Fibroblast of lung (primary cell): ENCODE measurements at regions not wholly inside any gene's neighbourhood (a gene's known extent, or its start where the extent isn't known, plus 50 kb on each side); places are given as distances from the start of the nearest gene placed in this dataset.
A peak's percentile ranks its signal among the peaks of the same experiment; 100 is the strongest.

Experiments used
- DNase-seq, 2 donors: peaks; one replicate each; pipeline versions ENCODE4 v3.0.0 to v3.0.0-alpha.2; 2010; ENCODE audit warnings: low read depth in 2 of 2
- H2AFZ ChIP-seq: 2 replicates; pipeline ENCODE4 v1.5.1; 2012; ENCODE audit warnings: low read length, control low read depth, inconsistent platforms
- H3K27ac ChIP-seq: 2 replicates; pipeline ENCODE4 v1.5.1; 2011; ENCODE audit warnings: low read length, control low read depth; ENCODE audit not compliant: insufficient read depth
- H3K27me3 ChIP-seq: 2 replicates; pipeline ENCODE4 v1.5.1; 2011; ENCODE audit warnings: mild to moderate bottlenecking, low read length; ENCODE audit not compliant: control insufficient read depth, insufficient read depth
- H3K36me3 ChIP-seq: 2 replicates; pipeline ENCODE4 v1.5.1; 2011; ENCODE audit warnings: low read length; ENCODE audit not compliant: control insufficient read depth, insufficient read depth
- H3K4me1 ChIP-seq: 2 replicates; pipeline ENCODE4 v1.5.1; 2011; ENCODE audit warnings: low read length; ENCODE audit not compliant: control insufficient read depth, insufficient read depth; ENCODE audit errors: extremely low read depth
- H3K4me2 ChIP-seq: 2 replicates; pipeline ENCODE4 v1.5.1; 2011; ENCODE audit warnings: low read length, control low read depth; ENCODE audit not compliant: insufficient read depth; ENCODE audit errors: extremely low read depth
- H3K4me3 ChIP-seq, 4 experiments: fragments of 200-600 bp in 1 of 4; sonication (generic) in 1 of 4; replicated peaks in 1 of 4; 2 replicates each; pipeline ENCODE4 v1.5.1; 2011 to 2016; ENCODE audit warnings: low read length in 4 of 4, low read depth in 3 of 4, mild to moderate bottlenecking in 3 of 4, control low read depth in 2 of 4, inconsistent platforms in 1 of 4, mixed read lengths in 1 of 4; ENCODE audit not compliant: insufficient read depth in 1 of 4; ENCODE audit errors: control extremely low read depth in 1 of 4
- H3K79me2 ChIP-seq: 2 replicates; pipeline ENCODE4 v1.5.1; 2012; ENCODE audit warnings: mild to moderate bottlenecking, low read length, inconsistent platforms; ENCODE audit not compliant: control insufficient read depth, insufficient read depth
- H3K9ac ChIP-seq: 2 replicates; pipeline ENCODE4 v1.5.1; 2011; ENCODE audit warnings: mild to moderate bottlenecking, low read length, control low read depth; ENCODE audit not compliant: insufficient read depth
- H3K9me3 ChIP-seq: 2 replicates; pipeline ENCODE4 v1.5.1; 2012; ENCODE audit warnings: low read depth, low read length; ENCODE audit not compliant: control insufficient read depth, insufficient read depth
- H4K20me1 ChIP-seq: 2 replicates; pipeline ENCODE4 v1.5.1; 2011; ENCODE audit warnings: low read length; ENCODE audit not compliant: control insufficient read depth, insufficient read depth; ENCODE audit errors: extremely low read depth
- CTCF ChIP-seq, 2 donors: IDR thresholded peaks in 1 of 2; conservative IDR thresholded peaks in 1 of 2; 1 replicate in 1 of 2; 2 replicates in 1 of 2; pipeline ENCODE4 v1.5.1; 2011 to 2012; ENCODE audit warnings: low read length in 2 of 2, control low read depth in 1 of 2, inconsistent platforms in 1 of 2, low read depth in 1 of 2, mild to moderate bottlenecking in 1 of 2
- EZH2 ChIP-seq: IDR thresholded peaks from 2 replicates; pipeline ENCODE4 v1.5.1; 2012; ENCODE audit warnings: low read length, control low read depth, mild to moderate bottlenecking; ENCODE audit errors: missing control alignments

GRCh38 chr6:48550603-48551002 is 439.6 kb upstream of the PTCHD4 start:
- H4K20me1 ChIP-seq = no peaks in the 10 kb centered on the region
- no peak overlapping the region for H3K9ac ChIP-seq
- no peaks in the 10 kb centered on the region for H3K9me3 ChIP-seq
- no peak overlapping the region for H2AFZ ChIP-seq
- DNase-seq = no peak
- H3K79me2 ChIP-seq = no peaks in the 10 kb centered on the region
- no peaks in the 10 kb centered on the region for H3K4me1 ChIP-seq
- H3K27ac ChIP-seq = no peak overlapping the region
- no peaks in the 10 kb centered on the region for H3K27me3 ChIP-seq
- H3K4me2 ChIP-seq = no peak overlapping the region
- H3K36me3 ChIP-seq = no peaks in the 10 kb centered on the region
- no peak overlapping the region for H3K4me3 ChIP-seq
- TF ChIP-seq EZH2 = no peak
- no peak for TF ChIP-seq CTCF (conservative IDR thresholded peaks at IDR 0.05 in 1 of 2, IDR thresholded peaks at IDR 0.05 in 1 of 2; ENCODE audit: low read depth in 1 of 2, low read length in 2 of 2)

GRCh38 chr6:48542191-48542590 is 431.2 kb upstream of the PTCHD4 start:
- peak in 1 of 2 donors; percentile 24 for DNase-seq
- Histone ChIP-seq H3K9ac (no peak overlapping the region), H3K9me3 (no peaks in the 10 kb centered on the region), H3K4me2 (no peak overlapping the region), H3K27ac (no peak overlapping the region), H3K4me3 (no peak overlapping the region), H4K20me1 (no peaks in the 10 kb centered on the region), H3K27me3 (no peaks in the 10 kb centered on the region), H3K4me1 (no peaks in the 10 kb centered on the region), H3K36me3 (no peaks in the 10 kb centered on the region), H2AFZ (no peak overlapping the region), H3K79me2 (no peaks in the 10 kb centered on the region)
- TF ChIP-seq EZH2 = no peak
- TF ChIP-seq CTCF (conservative IDR thresholded peaks at IDR 0.05 in 1 of 2, IDR thresholded peaks at IDR 0.05 in 1 of 2; ENCODE audit: low read depth in 1 of 2, low read length in 2 of 2) = no peak

GRCh38 chr6:48541649-48542048 is 430.7 kb upstream of the PTCHD4 start:
- Histone ChIP-seq H3K79me2 (no peaks in the 10 kb centered on the region), H3K9ac (no peak overlapping the region), H3K4me1 (no peaks in the 10 kb centered on the region), H3K27me3 (no peaks in the 10 kb centered on the region), H4K20me1 (no peaks in the 10 kb centered on the region), H2AFZ (no peak overlapping the region), H3K36me3 (no peaks in the 10 kb centered on the region), H3K27ac (no peak overlapping the region), H3K4me2 (no peak overlapping the region), H3K9me3 (no peaks in the 10 kb centered on the region), H3K4me3 (no peak overlapping the region)
- TF ChIP-seq EZH2 (no peak), CTCF (conservative IDR thresholded peaks at IDR 0.05 in 1 of 2, IDR thresholded peaks at IDR 0.05 in 1 of 2; ENCODE audit: low read depth in 1 of 2, low read length in 2 of 2) (no peak)
- no peak for DNase-seq
